DMS79 treated with DMSO at 0.1 percent for 48 hours (cell line): ENCODE measurements at regions not wholly inside any gene's neighbourhood (a gene's known extent, or its start where the extent isn't known, plus 50 kb on each side); places are given as distances from the start of the nearest gene placed in this dataset.
"Not testable (repeated sequence)": the region's sequence is repeated elsewhere in the genome, so short reads cannot be mapped to it uniquely, and the experiment has no call there.

Experiments
- DNase-seq: peaks from one replicate; lab custom pipeline; 2025; lab: John Stamatoyannopoulos, UW

DNA sequence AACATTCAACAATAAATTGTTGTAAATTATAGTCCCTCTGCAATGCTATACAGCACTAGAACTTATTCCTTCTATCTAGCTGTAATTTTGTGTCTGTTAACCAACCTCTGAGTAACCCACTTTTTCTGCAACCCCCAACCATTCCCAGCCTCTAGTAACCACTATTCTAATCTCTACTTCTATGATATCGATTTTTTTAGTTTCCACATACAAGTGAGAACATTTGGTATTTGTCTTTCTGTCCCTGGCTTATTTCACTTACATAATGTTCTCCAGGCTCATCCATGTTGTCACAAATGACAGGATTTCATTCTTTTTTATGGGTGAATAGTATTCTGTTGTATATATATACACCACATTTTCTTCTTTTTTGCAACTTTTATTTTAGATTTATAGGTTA lies 147.6 kb downstream of the MAIP1 start:
- DNase-seq: no peak

DNA sequence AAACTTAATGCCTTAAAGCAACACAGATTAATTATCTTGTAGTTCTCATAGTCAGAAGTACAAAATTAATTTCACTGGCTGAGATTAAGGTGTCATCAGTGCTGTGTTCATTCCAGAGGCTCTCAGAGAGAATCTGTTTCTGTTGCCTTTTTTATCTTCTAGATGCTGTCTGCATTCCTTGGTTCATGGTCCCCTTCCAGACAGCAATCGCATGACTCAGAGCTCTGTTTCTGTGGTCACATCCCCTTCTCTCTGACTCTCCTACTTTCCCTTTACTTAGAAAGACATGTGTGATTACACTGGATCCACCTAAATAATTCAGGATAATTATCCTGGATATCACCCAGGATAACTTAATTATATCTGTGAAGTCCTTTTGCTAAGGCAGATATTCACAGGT lies 148.6 kb downstream of the MAIP1 start:
- DNase-seq: no peak

DNA sequence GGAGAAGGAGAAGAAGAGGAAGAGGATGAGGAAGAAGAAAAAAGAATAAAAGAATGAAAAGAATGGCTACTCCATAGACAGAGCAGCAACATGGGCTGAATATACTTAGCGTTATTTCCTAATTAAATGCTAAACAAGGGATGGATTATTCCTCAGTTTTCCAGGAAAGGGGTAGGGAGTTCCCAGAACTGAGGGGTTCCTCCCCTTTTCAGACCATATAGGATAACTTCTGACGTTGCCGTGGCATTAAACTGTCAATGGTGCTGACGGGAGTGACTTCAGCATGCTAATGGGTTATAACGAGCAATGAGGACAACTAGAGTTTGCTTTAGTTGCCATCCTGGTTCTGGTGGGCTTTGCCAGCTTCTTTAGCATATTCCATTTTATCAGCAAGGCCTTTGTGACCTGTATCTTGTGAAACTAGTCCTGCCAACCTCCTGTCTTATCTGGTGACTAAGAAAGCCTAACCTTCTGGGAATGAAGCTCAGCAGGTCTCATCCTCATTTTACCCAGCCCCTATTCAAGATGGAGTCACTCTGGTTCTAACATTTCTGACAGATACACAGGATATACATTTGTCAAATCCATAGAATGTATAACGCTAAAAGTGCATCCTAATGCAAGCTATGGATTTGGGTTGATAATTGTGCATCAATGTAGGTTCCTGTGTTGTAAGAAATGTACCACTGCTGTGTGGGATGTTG lies 152.3 kb downstream of the MAIP1 start:
- no peak for DNase-seq

DNA sequence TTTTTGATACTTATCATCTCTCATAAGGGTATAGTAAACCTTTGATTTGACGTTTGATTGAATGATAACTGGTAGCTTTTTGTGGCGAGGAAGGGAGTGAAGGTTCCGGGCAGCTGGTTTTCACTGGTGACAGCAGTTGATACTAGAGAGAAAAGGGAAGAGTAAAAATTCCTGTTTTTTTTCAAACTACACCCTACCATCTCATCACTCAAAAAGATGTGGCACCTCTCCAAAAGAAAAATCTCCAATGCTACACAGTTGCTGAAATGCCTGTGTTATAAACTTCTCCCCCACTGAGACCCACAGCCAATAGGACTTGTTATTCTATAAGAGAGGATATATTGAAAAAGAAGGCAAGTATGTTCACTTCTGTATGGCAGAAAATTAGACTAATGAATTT lies 154.0 kb downstream of the MAIP1 start:
- DNase-seq: no peak

DNA sequence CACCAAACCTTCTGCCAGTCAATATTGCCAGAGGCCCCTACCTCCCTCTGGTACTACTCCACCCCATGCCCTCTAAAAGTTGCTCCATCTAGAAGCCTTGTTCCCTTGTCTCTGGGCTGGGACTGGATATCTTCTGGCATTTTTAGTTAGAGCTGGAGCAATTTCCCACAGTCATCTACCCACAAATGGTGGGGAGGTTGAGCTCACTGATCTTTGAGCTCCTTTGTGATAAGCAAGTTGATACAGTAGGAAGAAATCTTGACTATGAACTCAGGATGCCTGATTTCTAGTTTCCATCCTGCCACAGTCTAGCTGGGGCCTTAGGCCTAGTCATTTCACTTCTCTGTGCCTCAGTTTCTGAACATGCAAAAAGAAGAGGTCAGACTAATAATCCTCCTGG lies 155.0 kb downstream of the MAIP1 start:
- no peak for DNase-seq

DNA sequence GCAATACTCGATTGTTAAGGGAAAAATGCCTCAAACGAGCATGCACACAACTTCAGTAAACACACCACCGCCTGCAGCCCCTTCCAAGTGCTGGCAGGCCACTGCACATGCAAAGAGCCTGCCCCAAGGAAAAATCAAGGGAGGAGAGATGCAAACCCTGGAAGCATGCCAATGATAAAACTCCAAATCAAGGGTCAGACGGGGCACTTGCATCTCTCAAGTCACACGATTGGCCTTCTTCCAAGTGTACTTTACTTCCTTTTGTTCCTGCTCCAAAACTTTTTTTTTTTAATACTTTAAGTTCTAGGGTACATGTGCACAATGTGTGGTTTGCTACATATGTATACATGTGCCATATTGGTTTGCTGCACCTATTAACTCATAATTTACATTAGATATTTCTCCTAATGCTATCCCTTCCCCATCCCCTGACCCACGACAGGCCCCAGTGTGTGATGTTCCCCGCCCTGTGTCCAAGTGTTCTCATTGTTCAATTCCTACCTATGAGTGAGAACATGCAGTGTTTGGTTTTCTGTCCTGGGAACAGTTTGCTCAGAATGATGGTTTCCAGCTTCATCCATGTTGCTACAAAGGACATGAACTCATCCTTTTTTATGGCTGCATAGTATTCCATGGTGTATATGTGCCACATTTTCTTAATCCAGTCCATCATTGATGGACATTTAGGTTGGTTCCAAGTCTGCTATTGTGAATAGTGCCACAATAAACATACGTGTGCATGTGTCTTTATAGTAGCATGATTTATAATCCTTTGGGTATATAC lies 157.8 kb downstream of the MAIP1 start:
- DNase-seq: peak; percentile 46

DNA sequence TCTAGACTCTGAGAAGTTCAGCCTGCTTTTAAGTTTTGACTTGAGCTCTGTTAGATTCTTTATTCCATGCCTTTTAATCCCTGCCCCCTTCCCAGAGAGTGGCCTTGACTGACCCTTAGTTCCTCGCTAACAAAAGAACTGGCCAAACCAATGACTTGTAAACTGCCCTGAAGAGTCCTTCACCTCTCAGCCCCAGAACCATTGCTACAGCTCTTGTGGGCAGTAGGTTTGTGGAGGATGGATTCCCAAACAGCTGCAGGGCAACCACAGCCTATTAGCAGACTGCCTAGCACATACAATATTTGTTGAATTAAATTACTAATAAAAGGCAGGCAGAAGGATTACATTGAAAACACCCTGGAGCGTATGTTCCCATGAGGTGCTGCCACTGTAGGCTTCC lies 163.9 kb downstream of the MAIP1 start:
- DNase-seq: no peak

DNA sequence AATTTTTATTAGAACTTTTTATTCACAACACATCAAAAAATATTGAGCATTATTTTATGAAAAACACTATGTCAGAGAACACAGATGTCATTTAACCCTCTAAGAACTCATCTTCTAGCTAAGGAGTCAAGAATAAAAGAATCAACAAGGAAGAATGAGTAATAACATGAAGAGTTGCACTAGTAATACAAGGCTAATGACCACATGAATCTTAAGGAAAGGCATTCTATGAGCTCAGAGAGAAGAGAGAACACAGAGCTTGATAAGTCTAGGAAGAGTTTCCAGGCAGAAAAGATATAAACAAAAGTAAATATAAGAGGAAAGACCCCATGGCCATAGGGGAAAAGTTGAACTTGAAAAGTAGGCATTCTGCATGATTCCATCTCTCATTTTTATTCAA lies 166.5 kb downstream of the MAIP1 start:
- no peak for DNase-seq

DNA sequence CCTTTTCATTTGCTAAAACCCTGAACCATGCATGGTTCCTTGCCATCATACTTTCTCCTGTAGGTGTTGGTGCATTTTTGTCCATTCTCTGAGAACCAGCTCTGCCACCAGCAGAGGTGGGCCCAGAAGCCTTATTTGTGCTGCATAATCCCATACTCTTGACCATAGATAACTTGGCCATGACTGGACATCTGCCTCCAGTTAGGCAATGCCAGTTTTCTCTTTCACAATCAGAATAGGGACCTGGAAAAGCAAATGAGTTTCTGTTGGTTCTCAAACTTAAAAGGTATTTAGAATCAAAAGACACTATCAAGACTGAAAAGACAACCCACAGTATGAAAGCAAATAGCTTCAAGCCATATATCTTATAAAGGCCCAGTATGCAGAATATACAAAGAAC lies 167.3 kb downstream of the MAIP1 start:
- no peak for DNase-seq

DNA sequence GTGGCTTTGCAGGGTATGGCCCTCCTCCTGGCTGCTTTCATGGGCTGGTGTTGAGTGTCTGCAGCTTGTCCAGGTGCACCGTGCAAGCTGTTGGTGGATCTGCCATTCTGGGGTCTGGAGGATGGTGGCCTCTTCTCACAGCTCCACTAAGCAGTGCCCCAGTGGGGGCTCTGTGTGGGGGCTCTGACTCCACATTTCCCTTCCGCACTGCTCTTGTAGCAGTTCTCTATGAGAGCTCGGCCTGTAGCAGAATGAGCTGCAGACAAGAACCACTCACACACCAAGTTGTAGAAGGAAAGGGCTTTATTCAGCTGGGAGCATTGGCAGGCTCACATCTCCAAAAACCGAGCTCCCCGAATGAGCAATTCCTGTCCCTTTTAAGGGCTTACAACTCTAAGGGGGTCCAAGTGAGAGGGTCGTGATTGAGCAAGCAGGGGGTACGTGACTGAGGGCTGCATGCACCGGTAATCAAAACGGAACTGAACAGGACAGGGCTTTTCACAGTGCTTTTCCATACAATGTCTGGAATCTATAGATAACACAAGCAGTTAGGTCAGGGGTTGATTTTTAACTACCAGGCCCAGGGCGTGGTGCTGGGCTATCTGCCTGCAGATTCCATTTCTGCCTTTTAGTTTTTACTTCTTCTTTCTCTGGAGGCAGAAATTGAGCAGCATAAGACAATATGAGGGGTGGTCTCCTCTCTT lies 169.4 kb downstream of the MAIP1 start:
- DNase-seq: not testable (repeated sequence)

DNA sequence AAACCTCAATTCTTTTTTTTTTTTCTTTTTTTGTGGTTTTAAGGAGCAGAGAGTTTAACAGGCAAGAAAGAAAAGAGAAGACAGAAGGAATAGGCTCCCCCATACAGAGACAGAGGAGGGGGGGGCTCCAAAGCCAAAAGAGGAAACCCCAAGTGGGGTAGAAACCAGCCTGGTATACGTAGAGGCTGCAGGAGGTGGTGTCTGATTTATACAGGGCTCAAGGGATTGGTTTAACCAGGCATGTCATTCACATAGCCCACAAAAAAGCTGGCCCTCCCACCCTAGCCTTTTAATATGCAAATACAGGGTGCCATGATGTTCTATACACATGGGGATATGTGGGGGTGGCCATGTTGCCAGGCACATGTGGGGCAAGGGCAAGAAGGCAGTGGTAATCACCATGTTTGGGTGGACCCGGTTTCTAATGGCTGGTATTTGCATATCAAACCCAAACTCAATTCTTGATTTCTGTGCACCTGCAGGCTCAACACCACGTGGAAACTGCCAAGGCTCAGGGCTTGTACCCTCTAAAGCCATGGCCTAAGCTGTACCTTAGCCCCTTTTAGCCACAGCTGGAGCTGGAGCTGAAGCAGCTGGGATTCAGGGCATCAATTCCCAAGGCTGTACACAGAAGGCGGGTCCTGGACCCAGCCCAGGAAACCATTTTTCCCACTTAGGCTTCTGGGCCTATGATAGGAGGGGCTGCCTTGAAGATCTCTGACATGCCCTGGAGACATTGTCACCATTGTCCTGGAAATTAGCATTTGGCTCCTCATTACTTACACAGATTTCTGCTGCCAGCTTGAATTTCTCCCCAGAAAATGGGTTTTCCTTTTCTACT lies 170.3 kb downstream of the MAIP1 start:
- DNase-seq: no peak

DNA sequence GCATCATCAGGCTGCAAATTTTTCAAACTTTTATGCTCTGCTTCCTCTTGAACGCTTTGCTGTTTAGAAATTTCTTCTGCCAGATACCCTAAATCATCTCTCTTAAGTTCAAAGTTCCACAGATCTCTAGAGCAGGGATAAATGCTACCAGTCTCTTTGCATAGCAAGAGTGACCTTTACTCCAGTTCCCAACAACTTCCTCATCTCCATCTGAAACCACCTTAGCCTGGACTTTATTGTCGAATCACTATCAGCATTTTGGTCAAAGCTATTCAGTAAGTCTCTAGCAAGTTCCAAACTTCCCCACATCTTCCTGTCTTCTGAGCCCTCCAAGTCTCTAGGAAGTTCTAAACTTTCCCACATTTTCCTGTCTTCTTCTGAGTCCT lies 170.9 kb downstream of the MAIP1 start:
- DNase-seq: not testable (repeated sequence)

DNA sequence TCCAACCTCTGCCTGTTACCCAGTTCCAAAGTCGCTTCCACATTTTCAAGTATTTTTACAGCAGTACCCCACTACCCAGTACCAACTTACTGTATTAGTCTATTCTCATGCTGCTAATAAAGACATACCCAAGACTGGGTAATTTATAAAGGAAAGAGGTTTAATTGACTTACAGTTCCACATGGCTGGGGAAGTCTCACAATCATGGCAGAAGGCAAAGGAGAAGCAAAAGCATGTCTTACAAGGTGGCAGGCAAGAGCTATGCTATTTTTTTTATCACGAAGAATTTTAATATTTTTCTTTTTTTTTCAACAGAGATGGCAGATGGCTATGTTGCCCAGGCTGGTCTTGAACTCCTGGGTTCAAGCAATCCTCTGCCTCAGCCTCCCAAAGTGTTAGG lies 171.3 kb downstream of the MAIP1 start:
- DNase-seq: not testable (repeated sequence)

DNA sequence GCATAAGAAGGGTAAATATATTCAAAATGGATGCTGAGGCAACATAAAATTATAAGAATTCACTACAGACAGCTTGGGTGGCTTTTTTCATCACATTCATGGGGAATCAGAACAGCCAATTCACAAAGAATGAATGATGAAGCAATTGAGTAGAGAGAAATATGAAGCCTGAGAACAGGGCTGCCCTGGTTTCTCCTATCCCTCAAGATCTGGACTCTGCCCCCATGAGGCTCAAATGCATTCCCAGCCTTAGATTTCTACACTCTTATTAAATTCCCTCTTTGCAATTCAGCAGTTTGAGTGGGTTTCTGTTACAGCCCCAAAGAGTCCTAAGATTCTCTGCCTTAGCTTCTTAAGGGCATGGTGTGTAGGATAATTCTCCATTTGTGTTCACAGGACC lies 172.5 kb downstream of the MAIP1 start:
- no peak for DNase-seq

DNA sequence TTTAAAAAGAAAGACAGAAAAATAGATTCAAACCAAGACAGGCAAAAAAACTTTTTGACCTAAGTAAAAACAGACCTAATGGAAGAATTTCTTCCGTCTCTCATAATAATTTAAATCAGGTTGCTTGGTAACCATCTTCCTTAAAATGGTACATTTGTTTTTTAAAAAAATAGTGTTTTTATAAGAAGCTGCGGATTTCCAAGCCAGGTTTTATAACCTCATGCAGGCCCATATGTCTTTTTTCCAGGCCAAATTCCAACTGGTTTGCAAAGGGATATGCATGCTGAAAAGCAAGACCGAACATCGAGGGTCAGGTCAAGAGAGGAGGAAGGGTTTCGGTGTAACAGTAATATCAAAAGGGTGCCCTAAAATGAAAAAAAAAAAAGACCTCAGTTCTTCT lies 172.9 kb downstream of the MAIP1 start:
- DNase-seq: no peak

DNA sequence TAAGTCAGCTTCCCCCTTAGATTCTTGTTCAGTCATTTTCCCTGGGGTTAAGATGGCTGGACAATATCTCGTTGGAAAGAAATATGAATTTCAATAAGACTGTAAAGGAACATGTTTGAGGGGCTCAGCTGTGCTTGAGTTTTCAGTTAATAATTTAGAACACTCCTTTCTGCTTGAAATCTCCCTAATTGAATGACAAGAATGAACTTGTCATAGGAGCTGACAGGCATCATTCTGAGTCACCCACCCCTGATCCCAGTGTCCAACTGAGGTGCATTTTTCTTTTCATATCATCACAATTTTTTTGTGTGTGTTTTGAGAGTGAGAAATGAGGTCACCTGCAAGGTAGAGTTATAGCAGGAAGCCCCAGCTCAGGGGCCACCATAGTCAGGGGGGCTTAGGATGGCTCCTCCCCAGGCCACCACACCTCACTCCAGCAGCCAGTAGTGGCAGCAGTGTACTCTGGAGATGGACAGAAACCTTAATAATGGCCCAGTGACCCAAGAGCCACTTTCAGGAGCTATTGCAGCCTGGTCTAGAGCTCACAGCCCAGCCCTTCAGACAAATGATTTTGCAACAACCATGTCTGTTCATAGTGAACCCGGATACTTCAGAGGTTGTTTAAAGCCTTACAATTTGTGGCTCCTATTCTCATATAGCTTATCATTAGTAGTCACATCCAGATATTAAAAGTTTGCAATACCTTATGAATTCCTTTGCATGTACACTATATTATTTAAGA lies 174.5 kb downstream of the MAIP1 start:
- DNase-seq: peak; percentile 71

DNA sequence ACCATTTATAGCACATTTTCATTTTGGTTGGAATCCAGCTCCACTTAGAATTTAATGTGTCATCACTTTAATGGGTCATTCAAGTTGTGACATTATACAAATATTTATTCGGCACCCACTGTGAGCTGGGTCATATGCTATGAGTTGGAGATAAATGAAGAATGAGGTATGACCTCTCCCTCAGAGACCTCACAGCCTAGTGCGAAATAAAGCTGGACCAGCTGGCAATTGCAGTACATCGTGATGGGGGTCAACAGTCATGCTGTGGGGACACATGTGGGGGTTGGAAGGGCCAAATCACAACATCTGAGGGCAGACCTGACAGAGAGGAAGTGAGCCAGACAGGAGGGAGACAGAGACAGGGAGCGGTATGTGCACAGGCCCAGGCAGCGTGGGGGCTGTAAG lies 175.4 kb downstream of the MAIP1 start:
- no peak for DNase-seq

DNA sequence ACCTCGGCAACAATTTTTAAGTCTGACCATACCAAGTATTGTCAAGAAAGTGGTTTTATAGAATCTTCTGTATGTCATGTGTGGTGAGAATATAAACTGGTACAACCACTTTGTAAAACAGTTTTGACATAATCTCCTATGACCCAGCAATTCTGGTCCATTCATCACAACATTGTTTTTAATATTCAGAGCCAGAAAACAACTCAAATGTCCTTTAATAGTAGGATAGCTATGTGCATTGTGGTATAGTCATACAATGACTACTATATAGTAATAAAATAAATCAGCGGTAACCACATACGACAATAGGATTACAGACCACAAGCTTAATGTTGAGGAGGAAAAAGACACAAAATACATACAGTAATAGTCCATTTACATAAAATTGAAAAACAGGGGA lies 175.2 kb upstream of the SPATS2L start:
- DNase-seq: no peak

DNA sequence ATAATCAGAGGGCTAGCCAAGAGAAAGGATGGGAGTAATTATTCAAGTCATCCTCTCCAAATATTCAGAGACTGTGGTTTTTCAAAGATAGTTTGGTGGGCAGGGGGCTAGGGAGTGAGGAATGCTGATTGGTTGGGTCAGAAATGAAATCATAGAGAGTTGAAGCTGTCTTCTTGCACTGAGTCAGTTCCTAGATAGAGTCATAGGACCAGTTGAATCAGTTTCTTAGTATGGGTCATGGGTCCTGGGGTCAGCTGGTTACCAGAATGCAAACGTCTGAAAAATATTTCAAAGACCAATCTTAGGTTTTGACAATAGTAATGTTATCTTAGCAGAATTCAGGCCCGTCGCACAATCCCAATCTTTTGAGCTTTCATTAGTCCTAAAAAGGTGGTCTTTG lies 171.4 kb upstream of the SPATS2L start:
- DNase-seq: no peak

DNA sequence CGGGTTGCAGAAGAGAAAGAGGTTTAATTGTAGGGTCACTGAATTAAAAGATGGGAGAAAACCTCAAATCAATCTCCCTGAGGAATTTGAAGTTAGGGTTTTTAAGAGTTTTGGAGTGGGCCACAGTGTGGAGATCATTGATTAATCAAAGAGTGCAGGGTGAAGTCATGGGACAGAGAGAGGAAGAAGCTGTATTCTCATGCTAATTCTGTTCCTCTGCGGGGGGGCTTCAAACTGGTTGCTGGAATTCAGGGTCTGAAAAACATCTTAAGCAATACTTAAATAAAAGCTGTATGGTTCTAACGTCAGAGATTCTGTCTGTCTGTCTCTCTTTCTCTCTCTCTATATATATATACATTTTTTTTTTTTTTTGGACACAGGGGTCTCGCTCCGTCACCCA lies 169.8 kb upstream of the SPATS2L start:
- DNase-seq: no peak

DNA sequence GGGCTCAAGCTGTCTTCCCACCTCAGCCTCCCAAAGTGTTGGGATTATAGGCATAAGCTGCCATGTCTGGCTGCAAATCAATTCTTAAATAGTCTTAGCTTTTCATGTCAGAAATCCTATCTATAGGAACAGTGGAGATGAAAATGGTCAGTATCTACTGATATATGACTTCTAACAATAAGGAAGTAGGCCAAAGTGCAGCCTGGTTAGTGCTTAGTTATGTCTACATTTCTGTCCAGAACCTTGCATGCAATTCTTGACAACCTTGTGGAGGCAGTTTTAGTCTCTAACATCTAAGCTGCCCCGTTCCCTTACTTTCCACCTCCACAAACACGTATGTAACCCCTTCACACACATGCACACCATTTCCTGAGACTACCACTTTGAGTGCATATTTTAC lies 169.2 kb upstream of the SPATS2L start:
- no peak for DNase-seq

DNA sequence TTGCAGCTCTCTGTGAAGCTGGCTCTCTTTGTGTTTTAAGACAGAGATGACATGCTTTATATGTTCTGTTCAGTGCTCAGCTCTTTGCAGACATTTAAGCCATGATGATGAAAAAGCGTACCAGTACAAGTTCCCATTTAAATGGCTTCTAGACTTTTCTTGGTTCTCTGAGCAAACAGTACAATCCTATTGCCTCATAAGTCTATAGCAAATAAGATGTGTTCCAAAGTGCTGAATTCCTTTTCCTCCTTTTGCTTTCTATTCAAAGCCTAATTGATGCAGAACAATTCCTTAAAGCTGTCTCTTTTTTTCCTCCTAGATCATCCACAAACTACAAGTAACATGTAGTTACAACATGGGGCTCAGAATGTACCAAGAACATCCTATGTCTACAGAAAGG lies 168.8 kb upstream of the SPATS2L start:
- DNase-seq: no peak
